ENCODE measurements at regions not wholly inside any gene's neighbourhood (a gene's known extent, or its start where the extent isn't known, plus 50 kb on each side); places are given as distances from the start of the nearest gene placed in this dataset.

DNA sequence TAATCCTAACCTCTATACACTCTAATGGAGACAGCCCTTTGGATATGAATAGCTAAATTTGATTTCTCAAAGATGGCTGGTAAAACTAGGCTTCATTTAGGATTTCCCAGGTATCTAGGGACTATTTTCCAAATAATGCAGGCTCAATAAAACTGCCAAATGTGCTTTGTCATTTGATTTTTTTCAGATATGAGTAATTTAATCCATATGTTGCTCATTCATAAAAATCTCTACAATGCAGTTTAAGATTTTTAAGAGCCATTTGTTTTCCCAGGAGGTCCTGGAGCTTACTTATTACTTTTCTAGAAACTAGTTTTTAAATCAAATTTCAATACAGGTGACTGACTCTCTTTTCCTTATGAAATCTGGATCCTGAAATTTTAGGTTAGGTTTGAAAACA lies 349.3 kb upstream of the SLC24A2 start:
- TF ChIP-seq POLR2A (IDR thresholded peaks at IDR 0.05): no peak
- TF ChIP-seq, protein P1, sequence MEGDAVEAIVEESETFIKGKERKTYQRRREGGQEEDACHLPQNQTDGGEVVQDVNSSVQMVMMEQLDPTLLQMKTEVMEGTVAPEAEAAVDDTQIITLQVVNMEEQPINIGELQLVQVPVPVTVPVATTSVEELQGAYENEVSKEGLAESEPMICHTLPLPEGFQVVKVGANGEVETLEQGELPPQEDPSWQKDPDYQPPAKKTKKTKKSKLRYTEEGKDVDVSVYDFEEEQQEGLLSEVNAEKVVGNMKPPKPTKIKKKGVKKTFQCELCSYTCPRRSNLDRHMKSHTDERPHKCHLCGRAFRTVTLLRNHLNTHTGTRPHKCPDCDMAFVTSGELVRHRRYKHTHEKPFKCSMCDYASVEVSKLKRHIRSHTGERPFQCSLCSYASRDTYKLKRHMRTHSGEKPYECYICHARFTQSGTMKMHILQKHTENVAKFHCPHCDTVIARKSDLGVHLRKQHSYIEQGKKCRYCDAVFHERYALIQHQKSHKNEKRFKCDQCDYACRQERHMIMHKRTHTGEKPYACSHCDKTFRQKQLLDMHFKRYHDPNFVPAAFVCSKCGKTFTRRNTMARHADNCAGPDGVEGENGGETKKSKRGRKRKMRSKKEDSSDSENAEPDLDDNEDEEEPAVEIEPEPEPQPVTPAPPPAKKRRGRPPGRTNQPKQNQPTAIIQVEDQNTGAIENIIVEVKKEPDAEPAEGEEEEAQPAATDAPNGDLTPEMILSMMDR (IDR thresholded peaks at IDR 0.05): no peak
- TF ChIP-seq POLR2AphosphoS5 (IDR thresholded peaks at IDR 0.05): no peak

Measured in prostate gland (tissue), 2 donors.